HCT116 (cell line): ENCODE measurements at regions not wholly inside any gene's neighbourhood (a gene's known extent, or its start where the extent isn't known, plus 50 kb on each side); places are given as distances from the start of the nearest gene placed in this dataset.

Experiments
- ATAC-seq: fragments of 200-7000 bp; cut with Tn5 transposase; 2 replicates; pipeline ENCODE4 v1.9.1; 2020; ENCODE audit warnings: mild to moderate bottlenecking, moderate library complexity
- BruUV-seq: library from RNA; stranded (reverse); fragments of 400-500 nt; replicated peaks from 2 replicates; lab custom pipeline; 2021; lab: Mats Ljungman, UMichigan
- CTCF ChIA-PET: fragments of 300-600 bp; sonication (Branson Sonifier 250); formaldehyde crosslinking; loops from one replicate; lab custom pipeline; 2021; ENCODE audit warnings: antibody characterized with exemption; lab: Charles Lee
- POLR2A ChIA-PET: fragments of 300-600, 350-600 bp; sonication (Branson Sonifier 250); formaldehyde crosslinking; loops from one replicate; lab custom pipeline; 2021; ENCODE audit warnings: antibody characterized with exemption; lab: Charles Lee
- RAD21 ChIA-PET, 2 experiments: fragments of 300-600 bp; sonication (Branson Sonifier 250); formaldehyde crosslinking; loops; one replicate each; lab custom pipeline; 2023; ENCODE audit warnings: low total read pairs in 2 of 2; ENCODE audit not compliant: uncharacterized antibody in 2 of 2, unreplicated experiment in 2 of 2, low non-redundant PET in 1 of 2; lab: Charles Lee
- DNase-seq: peaks from one replicate; pipeline ENCODE4 v3.0.0-alpha.2; 2010; ENCODE audit warnings: low read depth, low spot score
- H2AFZ ChIP-seq: fragments of 200-600 bp; shearing (Covaris generic), sonication (generic); 2 replicates; pipeline ENCODE4 v1.6.1; 2017; ENCODE audit warnings: low read depth, mixed run types, mixed read lengths, antibody characterized with exemption, low read length; ENCODE audit not compliant: poor library complexity, severe bottlenecking
- H3K27ac ChIP-seq: 2 replicates; pipeline ENCODE4 v1.5.1; 2012; ENCODE audit warnings: low read depth, low read length
- H3K27me3 ChIP-seq: fragments of 200-600 bp; sonication (generic); 2 replicates; pipeline ENCODE4 v1.6.1; 2016; ENCODE audit warnings: mixed run types, low read length, mixed read lengths; ENCODE audit not compliant: insufficient read depth
- H3K36me3 ChIP-seq, 2 experiments: fragments of 200-500 bp in 1 of 2; fragments of 200-600 bp in 1 of 2; sonication (Bioruptor generic) in 1 of 2; sonication (generic) in 1 of 2; 2 replicates each; pipeline versions ENCODE4 v1.5.1 to v1.6.1; 2014 to 2016; ENCODE audit warnings: low read length in 2 of 2, inconsistent platforms in 1 of 2, mixed read lengths in 1 of 2, mixed run types in 1 of 2; ENCODE audit not compliant: insufficient read depth in 2 of 2, control insufficient read depth in 1 of 2
- H3K4me1 ChIP-seq, 2 experiments: fragments of 200-600 bp in 1 of 2; sonication (generic) in 1 of 2; 2 replicates each; pipeline versions ENCODE4 v1.5.1 to v1.6.1; 2012 to 2017; ENCODE audit warnings: low read length in 2 of 2, inconsistent platforms in 1 of 2, mild to moderate bottlenecking in 1 of 2, mixed read lengths in 1 of 2, mixed run types in 1 of 2, moderate library complexity in 1 of 2; ENCODE audit not compliant: insufficient read depth in 2 of 2, control insufficient read depth in 1 of 2
- H3K4me2 ChIP-seq: fragments of 200-600 bp; sonication (generic); 2 replicates; pipeline ENCODE4 v1.6.1; 2017; ENCODE audit warnings: mixed run types, low read length, mixed read lengths
- H3K4me3 ChIP-seq, 2 experiments: fragments of 200-600 bp in 1 of 2; sonication (generic) in 1 of 2; replicated peaks in 1 of 2; 2 replicates each; pipeline ENCODE4 v1.5.1; 2011 to 2016; ENCODE audit warnings: low read length in 2 of 2, control low read depth in 1 of 2, low read depth in 1 of 2, mild to moderate bottlenecking in 1 of 2, mixed read lengths in 1 of 2, mixed run types in 1 of 2
- H3K79me2 ChIP-seq: fragments of 200-600 bp; sonication (generic); 2 replicates; pipeline ENCODE4 v1.6.1; 2017; ENCODE audit warnings: mild to moderate bottlenecking, mixed run types, low read length, moderate library complexity, mixed read lengths; ENCODE audit not compliant: insufficient read depth
- H3K9ac ChIP-seq: fragments of 200-600 bp; sonication (generic); 2 replicates; pipeline ENCODE4 v1.6.1; 2016; ENCODE audit warnings: low read length, mixed read lengths
- H3K9me2 ChIP-seq: fragments of 200-600 bp; sonication (generic), shearing (Covaris generic); 2 replicates; pipeline ENCODE4 v1.6.1; 2017; ENCODE audit warnings: mixed run types, mild to moderate bottlenecking, moderate library complexity; ENCODE audit not compliant: insufficient read depth
- H3K9me3 ChIP-seq, 2 experiments: fragments of 200-500 bp in 1 of 2; fragments of 200-600 bp in 1 of 2; sonication (Bioruptor generic) in 1 of 2; sonication (generic) in 1 of 2; 2 replicates each; pipeline ENCODE4 v1.6.1; 2014 to 2017; ENCODE audit warnings: low read length in 2 of 2, mixed read lengths in 2 of 2, inconsistent platforms in 1 of 2, low read depth in 1 of 2, mild to moderate bottlenecking in 1 of 2, mixed run types in 1 of 2, moderate library complexity in 1 of 2; ENCODE audit not compliant: control insufficient read depth in 1 of 2, insufficient read depth in 1 of 2
- H4K20me1 ChIP-seq: fragments of 200-600 bp; sonication (generic), shearing (Covaris generic); 2 replicates; pipeline ENCODE4 v1.6.1; 2017; ENCODE audit warnings: mixed run types, mild to moderate bottlenecking, moderate library complexity; ENCODE audit not compliant: insufficient read depth
- EGR1 ChIP-seq: IDR thresholded peaks from 2 replicates; pipeline ENCODE4 v1.6.1; 2012; ENCODE audit warnings: low read depth
- ELF1 ChIP-seq: IDR thresholded peaks from 2 replicates; pipeline ENCODE4 v1.6.1; 2012; ENCODE audit warnings: low read depth, borderline replicate concordance
- FOSL1 ChIP-seq: IDR thresholded peaks from 2 replicates; pipeline ENCODE4 v1.6.1; 2012; ENCODE audit warnings: low read depth
- POLR2AphosphoS5 ChIP-seq: IDR thresholded peaks from 2 replicates; pipeline ENCODE4 v1.6.1; 2011; ENCODE audit warnings: mild to moderate bottlenecking, low read depth, low read length, moderate library complexity
- SIN3A ChIP-seq: IDR thresholded peaks from 2 replicates; pipeline ENCODE4 v1.6.1; 2012; ENCODE audit warnings: low read depth
- TCF7L2 ChIP-seq: IDR thresholded peaks from 2 replicates; pipeline ENCODE4 v1.7.0; 2011; ENCODE audit warnings: borderline replicate concordance, inconsistent platforms; ENCODE audit not compliant: insufficient read depth, insufficient read length; ENCODE audit errors: extremely low read depth
- intact Hi-C: fragments of 100-400 bp; cut with micrococcal nuclease; formaldehyde crosslinking; loops from 2 replicates; pipeline ENCODE4 v1.10.0; 2022
- TF ChIP-seq, protein P1 (sequence below): IDR thresholded peaks from 2 replicates; pipeline ENCODE4 v1.6.1; 2012; ENCODE audit warnings: low read depth
- TF ChIP-seq, protein P2 (sequence below): IDR thresholded peaks from 2 replicates; pipeline ENCODE4 v1.6.1; 2012
- TF ChIP-seq, protein P3 (sequence below), 3 experiments: fragments of 200-600 bp in 1 of 3; sonication (generic) in 1 of 3; IDR thresholded peaks in 2 of 3; conservative IDR thresholded peaks in 1 of 3; 2 replicates each; pipeline ENCODE4 v1.5.1; 2012 to 2017; ENCODE audit warnings: low read depth in 2 of 3, low read length in 2 of 3, antibody characterized with exemption in 1 of 3, borderline replicate concordance in 1 of 3, control low read depth in 1 of 3, mild to moderate bottlenecking in 1 of 3, mixed read lengths in 1 of 3, mixed run types in 1 of 3, moderate library complexity in 1 of 3; ENCODE audit not compliant: insufficient read depth in 1 of 3
- TF ChIP-seq, protein P4 (sequence below): IDR thresholded peaks from 2 replicates; pipeline ENCODE4 v1.6.1; 2012

DNA sequence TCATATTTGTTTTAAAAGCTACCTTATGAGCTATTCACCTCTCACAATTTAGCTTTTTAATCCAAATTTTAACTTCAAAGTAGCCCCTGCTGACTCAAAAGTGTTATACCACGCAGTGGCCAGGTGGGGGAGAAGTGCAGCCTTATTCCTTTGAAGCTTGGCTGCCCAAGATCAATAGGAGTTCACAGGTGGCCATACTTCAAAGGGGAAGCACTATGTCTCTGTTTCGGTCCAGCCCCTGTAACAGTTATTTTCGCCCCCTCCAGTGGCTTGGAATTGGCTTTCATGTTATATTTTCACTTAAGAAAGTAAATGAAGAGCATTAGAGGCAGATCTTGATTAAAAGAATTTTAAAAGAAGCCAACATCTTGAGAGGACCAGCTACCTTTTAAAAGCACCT is 608.4 kb downstream of the EPHA7 start:
- peaks cover 0 to 19% of the 10 kb centered on the region in 2 experiments; a peak in 2 of 4 replicates for H3K9me3 ChIP-seq
- H3K36me3 ChIP-seq = no peaks in the 10 kb centered on the region
- H2AFZ ChIP-seq = no peak overlapping the region
- H3K4me3 ChIP-seq = no peak overlapping the region
- no peak overlapping the region for H3K4me2 ChIP-seq
- TF ChIP-seq FOSL1 = no peak
- no peak for TF ChIP-seq SIN3A
- no peak for TF ChIP-seq EGR1
- TF ChIP-seq POLR2AphosphoS5 = no peak
- no peak for TF ChIP-seq ELF1
- TF ChIP-seq, protein P1, sequence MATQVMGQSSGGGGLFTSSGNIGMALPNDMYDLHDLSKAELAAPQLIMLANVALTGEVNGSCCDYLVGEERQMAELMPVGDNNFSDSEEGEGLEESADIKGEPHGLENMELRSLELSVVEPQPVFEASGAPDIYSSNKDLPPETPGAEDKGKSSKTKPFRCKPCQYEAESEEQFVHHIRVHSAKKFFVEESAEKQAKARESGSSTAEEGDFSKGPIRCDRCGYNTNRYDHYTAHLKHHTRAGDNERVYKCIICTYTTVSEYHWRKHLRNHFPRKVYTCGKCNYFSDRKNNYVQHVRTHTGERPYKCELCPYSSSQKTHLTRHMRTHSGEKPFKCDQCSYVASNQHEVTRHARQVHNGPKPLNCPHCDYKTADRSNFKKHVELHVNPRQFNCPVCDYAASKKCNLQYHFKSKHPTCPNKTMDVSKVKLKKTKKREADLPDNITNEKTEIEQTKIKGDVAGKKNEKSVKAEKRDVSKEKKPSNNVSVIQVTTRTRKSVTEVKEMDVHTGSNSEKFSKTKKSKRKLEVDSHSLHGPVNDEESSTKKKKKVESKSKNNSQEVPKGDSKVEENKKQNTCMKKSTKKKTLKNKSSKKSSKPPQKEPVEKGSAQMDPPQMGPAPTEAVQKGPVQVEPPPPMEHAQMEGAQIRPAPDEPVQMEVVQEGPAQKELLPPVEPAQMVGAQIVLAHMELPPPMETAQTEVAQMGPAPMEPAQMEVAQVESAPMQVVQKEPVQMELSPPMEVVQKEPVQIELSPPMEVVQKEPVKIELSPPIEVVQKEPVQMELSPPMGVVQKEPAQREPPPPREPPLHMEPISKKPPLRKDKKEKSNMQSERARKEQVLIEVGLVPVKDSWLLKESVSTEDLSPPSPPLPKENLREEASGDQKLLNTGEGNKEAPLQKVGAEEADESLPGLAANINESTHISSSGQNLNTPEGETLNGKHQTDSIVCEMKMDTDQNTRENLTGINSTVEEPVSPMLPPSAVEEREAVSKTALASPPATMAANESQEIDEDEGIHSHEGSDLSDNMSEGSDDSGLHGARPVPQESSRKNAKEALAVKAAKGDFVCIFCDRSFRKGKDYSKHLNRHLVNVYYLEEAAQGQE = no peak
- TF ChIP-seq, protein P2, sequence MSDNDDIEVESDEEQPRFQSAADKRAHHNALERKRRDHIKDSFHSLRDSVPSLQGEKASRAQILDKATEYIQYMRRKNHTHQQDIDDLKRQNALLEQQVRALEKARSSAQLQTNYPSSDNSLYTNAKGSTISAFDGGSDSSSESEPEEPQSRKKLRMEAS = no peak
- peak; percentile 95 for TF ChIP-seq TCF7L2
- TF ChIP-seq, protein P3, sequence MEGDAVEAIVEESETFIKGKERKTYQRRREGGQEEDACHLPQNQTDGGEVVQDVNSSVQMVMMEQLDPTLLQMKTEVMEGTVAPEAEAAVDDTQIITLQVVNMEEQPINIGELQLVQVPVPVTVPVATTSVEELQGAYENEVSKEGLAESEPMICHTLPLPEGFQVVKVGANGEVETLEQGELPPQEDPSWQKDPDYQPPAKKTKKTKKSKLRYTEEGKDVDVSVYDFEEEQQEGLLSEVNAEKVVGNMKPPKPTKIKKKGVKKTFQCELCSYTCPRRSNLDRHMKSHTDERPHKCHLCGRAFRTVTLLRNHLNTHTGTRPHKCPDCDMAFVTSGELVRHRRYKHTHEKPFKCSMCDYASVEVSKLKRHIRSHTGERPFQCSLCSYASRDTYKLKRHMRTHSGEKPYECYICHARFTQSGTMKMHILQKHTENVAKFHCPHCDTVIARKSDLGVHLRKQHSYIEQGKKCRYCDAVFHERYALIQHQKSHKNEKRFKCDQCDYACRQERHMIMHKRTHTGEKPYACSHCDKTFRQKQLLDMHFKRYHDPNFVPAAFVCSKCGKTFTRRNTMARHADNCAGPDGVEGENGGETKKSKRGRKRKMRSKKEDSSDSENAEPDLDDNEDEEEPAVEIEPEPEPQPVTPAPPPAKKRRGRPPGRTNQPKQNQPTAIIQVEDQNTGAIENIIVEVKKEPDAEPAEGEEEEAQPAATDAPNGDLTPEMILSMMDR (IDR thresholded peaks at IDR 0.05 in 2 of 3, conservative IDR thresholded peaks at IDR 0.05 in 1 of 3; ENCODE audit: borderline replicate concordance in 1 of 3, insufficient read depth in 1 of 3, low read depth in 2 of 3, low read length in 2 of 3) = peak in 2 of 3 experiments; percentile 32 to 39; a peak in 4 of 6 replicates
- TF ChIP-seq, protein P4, sequence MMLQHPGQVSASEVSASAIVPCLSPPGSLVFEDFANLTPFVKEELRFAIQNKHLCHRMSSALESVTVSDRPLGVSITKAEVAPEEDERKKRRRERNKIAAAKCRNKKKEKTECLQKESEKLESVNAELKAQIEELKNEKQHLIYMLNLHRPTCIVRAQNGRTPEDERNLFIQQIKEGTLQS = no peak
- H3K27ac ChIP-seq = no peak overlapping the region
- no peaks in the 10 kb centered on the region for H3K4me1 ChIP-seq
- no peaks in the 10 kb centered on the region for H3K79me2 ChIP-seq
- no peak for ATAC-seq
- ChIA-PET CTCF (interaction anchor here (0.6 to 1.1 kb wide), 4 partner anchors 9 to 614 kb away, joined by 3 to 9 read pairs (median 4); no protein-coding TSS in a partner anchor), RAD21 (no interaction called here), POLR2A (no interaction called here)
- BruUV-seq = no TSS peak
- H3K9ac ChIP-seq = no peak overlapping the region
- peak; percentile 3 for DNase-seq
- intact Hi-C loops = no loop called here
- no peaks in the 10 kb centered on the region for H4K20me1 ChIP-seq
- no peaks in the 10 kb centered on the region for H3K9me2 ChIP-seq
- H3K27me3 ChIP-seq = no peaks in the 10 kb centered on the region
